K562 (cell line): ENCODE measurements at regions not wholly inside any gene's neighbourhood (a gene's known extent, or its start where the extent isn't known, plus 50 kb on each side); places are given as distances from the start of the nearest gene placed in this dataset.

Source experiments
- CEBPG ChIP-seq, 3 experiments: fragments of 200-800 bp in 1 of 3; sonication (Bioruptor generic) in 1 of 3; sonication (generic) in 1 of 3; formaldehyde crosslinking in 1 of 3; IDR thresholded peaks in 2 of 3; conservative IDR thresholded peaks in 1 of 3; 2 replicates each; pipeline versions ENCODE4 v1.6.1 to v1.8.0; 2016 to 2022; ENCODE audit warnings: missing compliant biosample characterization in 2 of 3, missing genetic modification characterization in 2 of 3, mild to moderate bottlenecking in 1 of 3, missing genetic modification reagents in 1 of 3
- CLOCK ChIP-seq: fragments of 250-450 bp; sonication (Bioruptor Pico); IDR thresholded peaks from 2 replicates; pipeline ENCODE4 v1.4.0; 2020; ENCODE audit warnings: mild to moderate bottlenecking, moderate library complexity, borderline replicate concordance
- CREB5 ChIP-seq: fragments of 250-450 bp; sonication (Bioruptor Pico); IDR thresholded peaks from 2 replicates; pipeline ENCODE4 v1.5.0; 2020; ENCODE audit warnings: mild to moderate bottlenecking
- FIP1L1 ChIP-seq: fragments of 200-400 bp; formaldehyde crosslinking; IDR thresholded peaks from 2 replicates; pipeline ENCODE4 v1.6.1; 2018; ENCODE audit warnings: mild to moderate bottlenecking, low read depth, low read length; ENCODE audit not compliant: poor library complexity, severe bottlenecking
- FOSL1 ChIP-seq: fragments of 200-800 bp; sonication (Bioruptor generic); conservative IDR thresholded peaks from 2 replicates; pipeline ENCODE4 v1.6.1; 2016; ENCODE audit warnings: missing genetic modification characterization, missing compliant biosample characterization
- GTF2F1 ChIP-seq: IDR thresholded peaks from 2 replicates; pipeline ENCODE4 v1.6.1; 2011; ENCODE audit warnings: low read depth, low read length, improper control_type of control experiment
- HOMEZ ChIP-seq: fragments of 250-450 bp; sonication (Bioruptor Pico); IDR thresholded peaks from 2 replicates; pipeline ENCODE4 v1.4.0; 2020; ENCODE audit warnings: mild to moderate bottlenecking, moderate library complexity
- JUND ChIP-seq, 2 experiments: IDR thresholded peaks; 2 replicates in 1 of 2; 3 replicates in 1 of 2; pipeline ENCODE4 v1.6.1; 2011; ENCODE audit warnings: borderline replicate concordance in 2 of 2, low read depth in 2 of 2, low read length in 2 of 2, improper control_type of control experiment in 1 of 2, missing biosample characterization in 1 of 2, missing genetic modification characterization in 1 of 2, missing genetic modification reagents in 1 of 2
- KLF6 ChIP-seq: fragments of 250-450 bp; sonication (Bioruptor Pico); IDR thresholded peaks from 2 replicates; pipeline ENCODE4 v1.4.0; 2020; ENCODE audit warnings: mild to moderate bottlenecking, moderate library complexity, borderline replicate concordance
- MCM3 ChIP-seq: fragments of 450-650 bp; IDR thresholded peaks from 2 replicates; pipeline ENCODE4 v1.6.1; 2016
- MEF2D ChIP-seq: conservative IDR thresholded peaks from 2 replicates; pipeline ENCODE4 v1.6.1; 2016; ENCODE audit warnings: low read depth, missing genetic modification characterization, missing compliant biosample characterization
- MXI1 ChIP-seq: IDR thresholded peaks from 2 replicates; pipeline ENCODE4 v1.6.1; 2011; ENCODE audit warnings: low read depth, mild to moderate bottlenecking, improper control_type of control experiment, low read length
- POLR2A ChIP-seq: fragments of 450-650 bp; conservative IDR thresholded peaks from 2 replicates; pipeline ENCODE4 v1.6.1; 2016
- PTBP1 ChIP-seq: fragments of 200-400 bp; formaldehyde crosslinking; IDR thresholded peaks from 2 replicates; pipeline ENCODE4 v1.6.1; 2017; ENCODE audit warnings: low read depth, low read length
- SRF ChIP-seq, 2 experiments: fragments of 250-450, 450-650 bp in 1 of 2; sonication (Bioruptor Pico) in 1 of 2; sonication (generic) in 1 of 2; formaldehyde crosslinking; IDR thresholded peaks; 2 replicates each; pipeline versions ENCODE4 v1.5.0 to v1.5.1; 2020 to 2022; ENCODE audit warnings: mild to moderate bottlenecking in 1 of 2, missing genetic modification reagents in 1 of 2
- U2AF1 ChIP-seq: fragments of 200-400 bp; formaldehyde crosslinking; optimal IDR thresholded peaks from 2 replicates; pipeline ENCODE3; 2017; ENCODE audit warnings: mild to moderate bottlenecking, low read depth, low read length, moderate library complexity
- ZC3H4 ChIP-seq: sonication (generic); formaldehyde crosslinking; IDR thresholded peaks from 2 replicates; pipeline ENCODE4 v1.9.0; 2021; ENCODE audit warnings: missing genetic modification reagents, borderline replicate concordance
- ZNF24 ChIP-seq: fragments of 450-650 bp; IDR thresholded peaks from 2 replicates; pipeline ENCODE4 v1.6.1; 2016
- ZNF274 ChIP-seq: IDR thresholded peaks from 2 replicates; pipeline ENCODE4 v1.6.1; 2011; ENCODE audit warnings: low read depth, mild to moderate bottlenecking, low read length, moderate library complexity, borderline replicate concordance
- ZNF311 ChIP-seq: fragments of 250-450 bp; sonication (Bioruptor Pico); IDR thresholded peaks from 2 replicates; pipeline ENCODE4 v1.4.0; 2020; ENCODE audit warnings: mild to moderate bottlenecking, moderate library complexity
- ZNF644 ChIP-seq: fragments of 200-800 bp; sonication (Bioruptor generic); IDR thresholded peaks from 2 replicates; pipeline ENCODE4 v1.6.1; 2016; ENCODE audit warnings: low read depth, missing genetic modification characterization, missing compliant biosample characterization
- ZNF780A ChIP-seq: fragments of 250-450 bp; sonication (Bioruptor Pico); IDR thresholded peaks from 2 replicates; pipeline ENCODE4 v1.5.0; 2021; ENCODE audit warnings: mild to moderate bottlenecking
- TF ChIP-seq, protein P1 (sequence below): sonication (generic); formaldehyde crosslinking; IDR thresholded peaks from 2 replicates; pipeline ENCODE4 v1.8.0; 2022; ENCODE audit warnings: mild to moderate bottlenecking, low read depth, missing genetic modification reagents

GRCh38 chr6:147132889-147133288 is 71.3 kb upstream of the STXBP5 start (continued):
- TF ChIP-seq JUND (IDR thresholded peaks at IDR 0.05; ENCODE audit: borderline replicate concordance, low read depth, low read length): peak; percentile 60; the same call in 1 of the 2 replicates
- peak; percentile 81; the same call in 2 of the 3 replicates for TF ChIP-seq JUND (tag; IDR thresholded peaks at IDR 0.05; ENCODE audit: borderline replicate concordance, low read depth, low read length)
- TF ChIP-seq PTBP1: no peak
- no peak for TF ChIP-seq CREB5 (CRISPR knock-in tag)
- TF ChIP-seq MXI1: no peak
- no peak for TF ChIP-seq CLOCK (CRISPR knock-in tag)
- TF ChIP-seq, protein P1, sequence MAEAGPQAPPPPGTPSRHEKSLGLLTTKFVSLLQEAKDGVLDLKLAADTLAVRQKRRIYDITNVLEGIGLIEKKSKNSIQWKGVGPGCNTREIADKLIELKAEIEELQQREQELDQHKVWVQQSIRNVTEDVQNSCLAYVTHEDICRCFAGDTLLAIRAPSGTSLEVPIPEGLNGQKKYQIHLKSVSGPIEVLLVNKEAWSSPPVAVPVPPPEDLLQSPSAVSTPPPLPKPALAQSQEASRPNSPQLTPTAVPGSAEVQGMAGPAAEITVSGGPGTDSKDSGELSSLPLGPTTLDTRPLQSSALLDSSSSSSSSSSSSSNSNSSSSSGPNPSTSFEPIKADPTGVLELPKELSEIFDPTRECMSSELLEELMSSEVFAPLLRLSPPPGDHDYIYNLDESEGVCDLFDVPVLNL: no peak
- TF ChIP-seq ZNF311 (CRISPR knock-in tag): no peak
- TF ChIP-seq ZNF24: peak; percentile 48; the same call in 1 of the 2 replicates
- no peak for TF ChIP-seq MEF2D (tag)
- no peak for TF ChIP-seq FOSL1 (tag)
- TF ChIP-seq ZNF274: no peak
- TF ChIP-seq FIP1L1: no peak
- TF ChIP-seq POLR2A: no peak
- TF ChIP-seq GTF2F1: no peak
- no peak for TF ChIP-seq SRF (CRISPR knock-in tag; IDR thresholded peaks at IDR 0.05)
- TF ChIP-seq CEBPG (CRISPR knock-in tag; IDR thresholded peaks at IDR 0.05): no peak; the same call in none of the 2 replicates
- TF ChIP-seq CEBPG (tag; conservative IDR thresholded peaks at IDR 0.05 in 1 of 2, IDR thresholded peaks at IDR 0.05 in 1 of 2): peak; percentile 99
- TF ChIP-seq ZNF780A: no peak
- no peak for TF ChIP-seq KLF6 (CRISPR knock-in tag)
- TF ChIP-seq HOMEZ (CRISPR knock-in tag): no peak
- no peak for TF ChIP-seq ZC3H4 (CRISPR knock-in tag)
- no peak for TF ChIP-seq MCM3
- no peak for TF ChIP-seq ZNF644 (tag)
- TF ChIP-seq U2AF1: no peak
